Tibial artery (tissue), 4 donors: ENCODE measurements at regions not wholly inside any gene's neighbourhood (a gene's known extent, or its start where the extent isn't known, plus 50 kb on each side); places are given as distances from the start of the nearest gene placed in this dataset.

Experiments
- DNase-seq, 2 donors: peaks; one replicate each; pipeline ENCODE4 v3.0.0-alpha.2; 2019
- H3K27ac ChIP-seq, 2 donors: fragments of 200-600 bp; sonication (generic) in 1 of 2; 1 replicate in 1 of 2; 2 replicates in 1 of 2; pipeline ENCODE4 v1.5.1; 2018 to 2019; ENCODE audit warnings: mild to moderate bottlenecking in 1 of 2
- H3K27me3 ChIP-seq, 2 donors: fragments of 200-600 bp; sonication (generic) in 1 of 2; one replicate each; pipeline versions ENCODE4 v1.5.1 to v1.6.0; 2016 to 2019
- H3K36me3 ChIP-seq, 3 donors: fragments of 200-600 bp; sonication (generic) in 2 of 3; one replicate each; pipeline ENCODE4 v1.5.1; 2016 to 2019; ENCODE audit warnings: mild to moderate bottlenecking in 2 of 3
- H3K4me1 ChIP-seq, 4 donors: fragments of 200-600 bp; sonication (generic) in 2 of 4; 1 replicate in 3 of 4; 2 replicates in 1 of 4; pipeline ENCODE4 v1.5.1; 2016 to 2019
- H3K4me3 ChIP-seq, 2 donors: fragments of 200-600 bp; sonication (generic) in 1 of 2; 1 replicate in 1 of 2; 2 replicates in 1 of 2; pipeline ENCODE4 v1.5.1; 2018 to 2019; ENCODE audit warnings: mild to moderate bottlenecking in 2 of 2
- H3K9me3 ChIP-seq, 3 donors: fragments of 200-600 bp; sonication (generic) in 1 of 3; one replicate each; pipeline ENCODE4 v1.5.1; 2016 to 2019
- CTCF ChIP-seq, 2 experiments: fragments of 200-600 bp in 1 of 2; fragments of 450-650 bp in 1 of 2; IDR thresholded peaks; one replicate each; pipeline ENCODE4 v1.5.1; 2017 to 2019; ENCODE audit warnings: antibody characterized with exemption in 2 of 2, mild to moderate bottlenecking in 1 of 2, moderate library complexity in 1 of 2
- intact Hi-C: fragments of 100-400 bp; cut with DNase I; formaldehyde crosslinking; loops from one replicate; pipeline ENCODE4 v1.15.0; 2023; ENCODE audit warnings: low total_unique reads

GRCh38 chr14:42013559-42013958 is 406.9 kb downstream of the LRFN5 start:
- Histone ChIP-seq H3K4me3 (no peak overlapping the region), H3K36me3 (no peaks in the 10 kb centered on the region), H3K4me1 (no peaks in the 10 kb centered on the region), H3K27me3 (no peaks in the 10 kb centered on the region), H3K27ac (no peak overlapping the region), H3K9me3 (no peaks in the 10 kb centered on the region)
- TF ChIP-seq CTCF (IDR thresholded peaks at IDR 0.05), result no peak
- intact Hi-C loops, result no loop called here
- DNase-seq, result no peak

GRCh38 chr14:42013153-42013552 is 406.5 kb downstream of the LRFN5 start:
- intact Hi-C loops, result no loop called here
- no peaks in the 10 kb centered on the region for H3K27me3 ChIP-seq
- H3K27ac ChIP-seq, result no peak overlapping the region
- no peak overlapping the region for H3K4me3 ChIP-seq
- H3K36me3 ChIP-seq, result no peaks in the 10 kb centered on the region
- no peak for DNase-seq
- no peaks in the 10 kb centered on the region for H3K9me3 ChIP-seq
- no peaks in the 10 kb centered on the region for H3K4me1 ChIP-seq
- no peak for TF ChIP-seq CTCF (IDR thresholded peaks at IDR 0.05)

- intact Hi-C loops, result no loop called here
- no peak for TF ChIP-seq CTCF (IDR thresholded peaks at IDR 0.05)
- no peaks in the 10 kb centered on the region for H3K27me3 ChIP-seq
- H3K4me1 ChIP-seq, result no peaks in the 10 kb centered on the region
- DNase-seq, result no peak
- no peak overlapping the region for H3K27ac ChIP-seq
- no peaks in the 10 kb centered on the region for H3K36me3 ChIP-seq
- H3K9me3 ChIP-seq, result no peaks in the 10 kb centered on the region
- no peak overlapping the region for H3K4me3 ChIP-seq
Measured at GRCh38 chr14:42011221-42011620, 404.5 kb downstream of the LRFN5 start.

- intact Hi-C loops, result no loop called here
- Histone ChIP-seq H3K4me1 (no peaks in the 10 kb centered on the region), H3K9me3 (no peaks in the 10 kb centered on the region), H3K27ac (no peak overlapping the region), H3K36me3 (no peaks in the 10 kb centered on the region), H3K27me3 (no peaks in the 10 kb centered on the region), H3K4me3 (no peak overlapping the region)
- no peak for DNase-seq
- TF ChIP-seq CTCF (IDR thresholded peaks at IDR 0.05), result no peak
Measured at GRCh38 chr14:42004321-42004720, 397.6 kb downstream of the LRFN5 start.

- H3K36me3 ChIP-seq, result no peaks in the 10 kb centered on the region
- H3K27ac ChIP-seq, result no peak overlapping the region
- TF ChIP-seq CTCF (IDR thresholded peaks at IDR 0.05), result no peak
- no peaks in the 10 kb centered on the region for H3K4me1 ChIP-seq
- intact Hi-C loops, result no loop called here
- DNase-seq, result no peak
- no peaks in the 10 kb centered on the region for H3K27me3 ChIP-seq
- no peak overlapping the region for H3K4me3 ChIP-seq
- no peaks in the 10 kb centered on the region for H3K9me3 ChIP-seq
Measured at GRCh38 chr14:42002141-42002540, 395.5 kb downstream of the LRFN5 start.

GRCh38 chr14:42001431-42001830 is 394.8 kb downstream of the LRFN5 start:
- H3K4me3 ChIP-seq, result no peak overlapping the region
- H3K36me3 ChIP-seq, result no peaks in the 10 kb centered on the region
- H3K4me1 ChIP-seq, result no peaks in the 10 kb centered on the region
- DNase-seq, result no peak
- no peaks in the 10 kb centered on the region for H3K9me3 ChIP-seq
- no peaks in the 10 kb centered on the region for H3K27me3 ChIP-seq
- no peak overlapping the region for H3K27ac ChIP-seq
- TF ChIP-seq CTCF (IDR thresholded peaks at IDR 0.05), result no peak
- intact Hi-C loops, result no loop called here
